Amniotic epithelial cell (primary cell): ENCODE measurements at regions not wholly inside any gene's neighbourhood (a gene's known extent, or its start where the extent isn't known, plus 50 kb on each side); places are given as distances from the start of the nearest gene placed in this dataset.

Source experiments
- DNase-seq: peaks from one replicate; pipeline ENCODE4 v3.0.0-alpha.2; 2010; ENCODE audit warnings: low read depth

GRCh38 chr6:121826156-121826810 lies 390.8 kb downstream of the GJA1 start:
- peak; percentile 90 for DNase-seq

GRCh38 chr6:121828146-121828886 lies 392.9 kb downstream of the GJA1 start:
- no peak for DNase-seq

GRCh38 chr6:121830736-121831135 lies 395.3 kb downstream of the GJA1 start:
- DNase-seq: no peak

- peak; percentile 84 for DNase-seq
These were observed 400.2 kb downstream of the GJA1 start for GRCh38 chr6:121835662-121836061.

GRCh38 chr6:121837545-121838229 lies 402.2 kb downstream of the GJA1 start:
- no peak for DNase-seq

- DNase-seq: peak; percentile 98
These were observed 403.4 kb downstream of the GJA1 start for GRCh38 chr6:121838842-121839241.

- peak; percentile 69 for DNase-seq
These were observed 404.4 kb downstream of the GJA1 start for GRCh38 chr6:121839896-121840295.

GRCh38 chr6:121844898-121845297 lies 409.5 kb downstream of the GJA1 start:
- DNase-seq: no peak

- DNase-seq: no peak
These were observed 412.5 kb downstream of the GJA1 start for GRCh38 chr6:121847806-121848522.

GRCh38 chr6:121848523-121849255 lies 413.2 kb downstream of the GJA1 start:
- DNase-seq: no peak

GRCh38 chr6:121849477-121849876 lies 414.0 kb downstream of the GJA1 start:
- DNase-seq: peak; percentile 83

- peak; percentile 96 for DNase-seq
These were observed 415.6 kb downstream of the GJA1 start for GRCh38 chr6:121851056-121851455.

- DNase-seq: no peak
These were observed 418.2 kb downstream of the GJA1 start for GRCh38 chr6:121853686-121854085.

GRCh38 chr6:121855521-121855920 lies 420.1 kb downstream of the GJA1 start:
- DNase-seq: peak; percentile 14

GRCh38 chr6:121856296-121856695 lies 420.9 kb downstream of the GJA1 start:
- DNase-seq: peak; percentile 72

- DNase-seq: peak; percentile 42
These were observed 422.1 kb downstream of the GJA1 start for GRCh38 chr6:121857551-121857950.

GRCh38 chr6:121858310-121858709 lies 422.9 kb downstream of the GJA1 start:
- DNase-seq: no peak

GRCh38 chr6:121858986-121859385 lies 423.5 kb downstream of the GJA1 start:
- no peak for DNase-seq

GRCh38 chr6:121865811-121866210 lies 430.4 kb downstream of the GJA1 start:
- DNase-seq: no peak

GRCh38 chr6:121867095-121867494 lies 431.6 kb downstream of the GJA1 start:
- peak; percentile 40 for DNase-seq

GRCh38 chr6:121868206-121868605 lies 432.8 kb downstream of the GJA1 start:
- peak; percentile 96 for DNase-seq

- no peak for DNase-seq
These were observed 438.1 kb downstream of the GJA1 start for GRCh38 chr6:121873595-121873994.
